ENCODE measurements at regions not wholly inside any gene's neighbourhood (a gene's known extent, or its start where the extent isn't known, plus 50 kb on each side); places are given as distances from the start of the nearest gene placed in this dataset.
A peak's percentile ranks its signal among the peaks of the same experiment; 100 is the strongest.

DNA sequence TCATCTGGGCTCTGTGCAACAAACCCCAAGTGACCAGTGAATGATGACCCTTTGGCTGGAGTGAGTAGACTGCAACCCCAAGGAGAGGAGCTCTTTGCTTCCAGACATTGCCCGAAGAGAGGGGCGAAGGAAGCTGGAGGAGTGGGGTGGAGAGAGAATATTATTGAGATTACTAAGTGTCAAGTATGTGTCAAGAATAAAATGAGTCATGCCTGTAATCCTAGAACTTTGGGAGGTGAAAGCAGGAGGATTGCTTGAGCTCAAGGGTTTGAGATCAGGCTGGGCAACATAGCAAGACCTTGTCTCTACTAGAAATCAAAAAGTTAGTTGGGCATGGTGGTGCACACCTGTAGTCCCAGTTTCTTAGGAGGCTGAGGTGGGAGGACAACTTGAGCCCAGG is 142.0 kb upstream of the CCL2 start:
- no peak for DNase-seq

DNA sequence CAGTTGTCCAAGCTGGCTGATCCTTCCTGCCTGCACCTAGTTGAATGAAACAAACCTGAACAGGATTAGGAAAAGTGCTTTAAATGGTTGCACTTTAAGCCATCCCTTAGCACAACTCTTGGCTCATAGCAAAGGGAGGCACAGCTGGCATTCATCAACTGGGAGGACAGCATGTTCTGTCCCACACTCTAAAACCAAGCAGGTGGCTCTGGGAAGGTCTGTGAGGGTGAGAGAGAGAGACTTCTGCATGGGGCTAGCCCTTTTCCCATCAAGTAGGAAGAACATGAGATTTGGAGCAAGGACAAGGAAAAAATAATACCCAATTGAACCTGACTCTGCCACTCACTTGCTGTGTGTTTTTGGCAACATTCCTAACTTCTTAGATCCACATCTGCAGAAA is 140.9 kb upstream of the CCL2 start:
- no peak for DNase-seq

DNA sequence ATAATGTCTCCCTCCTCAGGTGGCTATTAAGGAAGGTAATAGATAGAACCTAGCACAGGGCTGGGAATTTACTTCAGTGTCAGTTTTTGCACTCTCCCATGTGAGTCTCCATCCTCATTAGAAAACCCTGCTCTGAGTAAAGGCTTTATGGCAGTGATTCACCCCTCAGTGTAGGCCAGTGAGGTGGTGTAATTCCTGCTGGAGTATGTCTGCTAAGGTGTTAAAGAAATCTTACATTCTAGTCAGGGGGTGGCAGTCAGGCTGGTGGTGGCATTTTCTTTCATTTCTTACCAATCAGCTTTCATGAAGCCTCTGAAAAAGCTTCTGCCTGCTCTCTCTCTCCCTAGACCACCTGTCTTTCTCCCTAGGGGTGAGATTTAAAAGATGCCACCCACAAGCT is 138.8 kb upstream of the CCL2 start:
- no peak for DNase-seq

DNA sequence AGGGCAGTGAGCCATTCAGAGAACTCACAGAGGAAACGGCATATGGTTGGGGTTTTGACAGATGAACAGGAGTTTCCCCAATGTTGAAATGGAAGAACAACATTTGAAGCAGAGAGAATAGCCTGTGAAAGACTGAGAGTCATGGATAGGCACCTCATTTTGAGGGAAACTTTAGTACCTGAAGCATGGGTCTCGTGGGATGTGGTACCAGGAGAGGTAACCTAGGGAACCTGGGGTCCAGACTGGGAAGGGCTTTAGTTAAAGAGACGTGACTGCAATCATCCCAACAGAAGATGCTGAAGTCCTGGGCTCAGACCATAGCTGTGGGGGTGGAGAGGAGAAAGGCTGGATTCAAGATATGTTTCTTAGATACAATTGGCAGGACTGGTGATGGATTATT is 137.8 kb upstream of the CCL2 start:
- no peak for DNase-seq

DNA sequence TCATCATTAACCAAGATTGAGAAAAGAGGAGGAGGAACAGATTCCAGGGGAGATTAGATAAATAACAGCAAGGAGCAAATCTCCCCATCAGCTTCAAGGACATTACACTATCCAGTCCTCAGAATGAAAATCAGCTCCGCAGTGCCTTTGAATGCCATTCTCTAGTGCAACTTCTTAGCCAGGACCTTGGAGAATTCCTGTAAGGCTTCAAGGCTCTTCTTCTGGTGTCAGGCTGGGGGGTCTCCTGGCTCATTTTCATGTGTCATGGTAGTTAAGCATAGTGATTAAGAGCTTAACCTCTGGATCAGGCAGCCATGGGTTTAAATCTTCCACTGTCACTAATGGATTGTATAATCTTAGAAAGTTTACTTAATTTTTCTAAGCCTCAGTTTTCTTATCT is 137.3 kb upstream of the CCL2 start:
- DNase-seq: no peak

DNA sequence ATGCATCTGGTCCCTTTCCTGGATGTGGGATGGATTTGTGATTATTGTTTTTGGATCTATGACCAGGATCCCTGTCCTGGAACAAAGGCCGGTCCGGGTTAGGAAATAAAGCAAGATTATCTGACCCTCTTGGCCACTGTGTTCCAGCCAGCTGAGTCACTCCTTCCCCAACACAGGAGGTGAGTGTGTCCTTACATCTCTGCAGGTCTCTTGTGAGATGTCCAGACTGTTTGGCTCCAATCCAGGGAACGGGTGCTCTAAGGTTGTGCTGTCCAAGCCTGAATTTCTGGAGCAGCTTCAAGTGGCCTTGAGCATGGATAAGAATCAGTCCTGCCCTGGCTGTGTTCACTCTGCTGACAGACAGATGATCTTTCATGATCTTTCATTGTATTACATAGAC is 136.5 kb upstream of the CCL2 start:
- DNase-seq: no peak

DNA sequence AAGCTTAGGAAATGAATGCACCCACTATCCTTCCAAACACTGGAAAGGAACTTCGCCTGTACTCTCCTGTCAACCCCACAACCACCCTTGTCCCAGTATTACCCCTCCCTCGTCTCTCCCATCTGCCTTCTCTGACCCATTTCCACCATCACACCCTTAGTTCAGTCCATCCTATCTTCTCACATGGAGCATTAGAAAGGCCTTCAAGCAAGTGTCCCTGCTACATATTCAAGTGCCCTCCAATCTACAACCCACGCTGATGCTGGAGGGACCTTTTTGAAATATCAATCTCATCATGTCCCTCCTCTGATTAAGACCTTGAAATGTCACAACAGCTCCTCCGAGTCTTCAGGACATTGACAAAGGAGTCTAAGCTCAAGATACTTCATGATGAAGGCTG is 133.8 kb upstream of the CCL2 start:
- no peak for DNase-seq

DNA sequence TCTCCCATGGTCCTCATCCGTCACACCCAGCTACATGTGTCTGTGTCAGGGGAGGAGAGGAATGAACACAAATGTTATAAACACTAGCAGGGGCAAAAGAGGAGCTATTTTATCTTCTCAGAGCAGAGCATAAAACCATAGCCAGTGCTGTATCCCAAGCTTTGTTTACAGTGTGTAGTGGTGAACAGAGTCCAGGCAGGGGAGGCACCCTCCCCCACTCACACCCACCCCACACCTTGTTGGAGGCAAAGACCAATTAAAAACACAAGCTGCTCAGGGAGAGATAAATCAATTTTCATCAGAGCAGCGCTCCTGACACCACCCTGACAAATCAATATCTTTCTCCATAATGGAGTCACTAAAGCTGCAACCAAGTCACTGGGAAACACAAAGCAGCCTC is 132.6 kb upstream of the CCL2 start:
- DNase-seq: no peak

DNA sequence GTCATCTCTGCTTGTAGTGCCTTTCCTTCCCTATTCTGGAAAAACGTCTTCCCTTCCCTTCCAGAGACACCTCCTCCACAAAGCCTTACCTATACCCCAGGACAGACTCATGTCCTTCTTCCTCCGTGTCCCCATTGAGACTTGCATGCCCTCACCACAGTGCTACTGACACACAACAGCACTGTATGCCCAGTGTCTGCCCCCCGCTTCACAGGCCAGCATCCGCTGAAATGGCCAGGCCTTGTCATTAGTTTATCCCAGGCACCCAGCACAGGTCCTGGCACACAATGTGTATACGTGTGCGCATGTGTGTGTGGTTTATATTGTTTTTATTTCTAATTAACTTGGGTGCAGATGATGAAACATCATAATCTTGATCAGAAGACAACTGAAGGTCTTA is 130.1 kb upstream of the CCL2 start:
- DNase-seq: no peak

DNA sequence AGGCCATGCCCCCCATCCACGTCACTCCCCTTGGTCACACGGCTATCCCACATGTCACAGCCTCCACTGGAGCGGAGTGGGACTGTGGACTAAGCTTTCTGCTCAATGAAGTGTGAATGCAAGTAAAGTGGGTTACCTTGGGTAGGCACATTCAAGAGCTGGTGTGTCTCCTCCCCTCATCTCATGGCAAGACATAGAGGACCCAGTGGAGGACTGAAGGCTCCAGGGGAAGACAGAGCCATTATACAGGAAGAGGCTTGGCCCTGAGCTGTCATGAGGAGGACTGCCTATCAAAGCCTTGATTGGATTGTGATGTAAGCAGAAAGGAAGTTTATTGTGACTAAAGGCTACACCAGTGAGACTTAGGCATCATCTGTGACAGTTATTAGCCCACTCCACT is 129.2 kb upstream of the CCL2 start:
- DNase-seq: no peak

DNA sequence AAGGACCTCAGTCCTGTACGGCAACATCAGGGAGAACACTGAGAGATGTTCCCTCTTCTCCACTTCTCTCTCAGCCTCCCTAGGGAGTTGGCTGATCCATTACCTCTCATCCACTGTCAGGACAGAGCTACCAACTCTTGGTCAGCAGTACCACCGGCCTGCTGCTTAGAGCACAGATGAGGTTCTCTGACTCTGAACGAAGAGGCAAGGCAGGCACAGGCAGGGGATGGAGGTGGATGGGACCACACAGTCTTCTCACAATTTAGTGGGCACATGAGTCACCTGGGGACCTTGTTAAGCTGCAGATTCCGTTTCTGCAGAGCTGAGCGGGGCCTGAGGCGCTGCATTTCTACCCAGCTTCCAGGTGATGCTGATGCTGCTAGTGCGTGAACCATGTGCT is 128.6 kb upstream of the CCL2 start:
- no peak for DNase-seq

DNA sequence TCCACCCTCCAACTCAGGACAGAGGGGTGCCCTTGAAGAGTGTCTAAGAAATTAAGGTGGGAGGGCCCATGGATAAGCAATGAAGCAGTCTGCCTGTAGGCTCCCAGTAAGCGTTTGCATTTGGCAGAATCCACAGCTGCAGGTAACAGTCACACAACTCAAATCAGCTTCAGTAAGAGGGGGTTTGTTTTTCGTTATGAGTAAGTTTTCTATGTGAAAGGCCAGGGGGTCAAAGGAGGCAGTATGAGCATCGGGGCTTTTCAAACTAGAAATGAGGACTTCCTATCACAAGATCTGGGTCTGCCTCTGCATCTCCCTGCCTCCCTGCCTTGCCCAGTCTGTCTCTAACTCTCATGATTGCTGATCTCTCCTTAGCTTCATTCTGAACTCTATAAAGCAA is 128.1 kb upstream of the CCL2 start:
- DNase-seq: no peak

DNA sequence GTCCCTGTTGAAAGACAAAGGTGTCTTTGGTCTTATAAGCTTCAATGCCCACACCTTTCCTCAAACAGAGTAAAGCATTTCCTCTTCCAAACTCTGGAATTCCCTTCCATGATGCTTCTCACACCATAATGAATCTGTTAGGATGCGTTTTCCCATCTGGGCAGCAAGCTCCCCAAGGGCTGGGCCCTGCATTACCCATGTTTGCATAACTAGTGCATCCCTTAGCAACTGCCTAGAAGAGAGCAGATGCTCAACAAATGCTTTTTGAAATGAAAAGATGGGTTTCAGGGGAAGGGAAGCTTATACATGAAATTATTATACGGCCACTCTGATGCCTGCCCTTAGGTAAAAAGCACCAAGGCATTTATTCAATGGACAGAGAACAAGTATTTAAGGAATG is 124.5 kb upstream of the CCL2 start:
- no peak for DNase-seq

DNA sequence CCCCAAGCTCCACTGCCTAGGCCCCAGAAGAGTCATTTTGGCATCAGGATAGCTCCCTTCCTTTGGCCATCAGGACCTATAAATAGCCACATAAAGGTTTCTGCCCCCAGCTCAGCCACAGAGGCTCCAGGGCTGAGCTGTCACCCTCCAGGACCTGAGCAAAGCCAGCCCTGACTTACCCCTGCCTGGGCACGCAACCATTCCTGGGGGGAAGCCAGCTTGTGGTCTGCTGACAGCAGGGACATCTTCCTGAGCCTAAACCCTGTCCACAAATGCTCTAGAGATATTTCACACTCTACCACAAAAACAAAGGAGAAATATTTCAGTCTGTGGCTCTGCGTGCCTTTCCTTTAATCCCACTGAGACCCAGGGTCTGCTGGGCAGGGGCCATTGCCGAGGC is 123.7 kb upstream of the CCL2 start:
- no peak for DNase-seq

DNA sequence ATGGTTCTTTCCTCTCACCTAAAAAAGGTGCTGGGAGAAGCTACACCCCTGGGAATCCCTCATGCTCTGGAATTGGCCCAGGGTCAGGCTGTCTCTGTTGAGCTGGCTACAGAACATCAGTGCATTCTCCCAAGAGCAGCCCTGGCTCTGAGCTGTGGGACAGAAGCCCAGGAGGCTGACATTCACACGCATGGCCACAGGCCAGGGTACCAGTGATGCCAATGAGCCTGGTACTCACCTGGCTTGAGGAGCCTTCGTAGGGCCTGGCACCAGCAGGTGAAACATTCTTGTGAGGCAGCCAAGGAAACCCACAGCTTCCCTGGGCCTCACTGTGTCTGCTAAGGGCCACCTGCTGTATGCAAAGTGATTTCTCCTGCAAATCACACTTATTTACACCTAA is 121.7 kb upstream of the CCL2 start:
- no peak for DNase-seq

DNA sequence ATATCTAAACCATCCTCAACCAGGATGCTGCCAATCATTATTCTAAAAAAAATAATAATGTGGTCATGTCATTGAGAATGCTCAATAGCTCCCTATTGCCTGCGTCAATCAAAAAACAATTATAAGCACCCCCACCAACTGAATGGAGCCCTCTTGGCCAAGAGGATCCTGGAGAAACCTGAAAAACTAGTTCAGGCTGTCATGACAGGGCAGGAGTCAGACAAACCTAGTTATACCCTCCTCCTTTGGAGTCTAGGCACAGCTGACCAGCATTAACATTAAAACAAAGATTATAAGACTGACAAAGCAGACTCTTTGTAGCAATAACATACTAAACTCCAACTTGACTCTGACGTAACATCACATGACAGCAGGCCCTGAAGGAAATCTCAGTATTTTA is 119.2 kb upstream of the CCL2 start:
- DNase-seq: no peak

DNA sequence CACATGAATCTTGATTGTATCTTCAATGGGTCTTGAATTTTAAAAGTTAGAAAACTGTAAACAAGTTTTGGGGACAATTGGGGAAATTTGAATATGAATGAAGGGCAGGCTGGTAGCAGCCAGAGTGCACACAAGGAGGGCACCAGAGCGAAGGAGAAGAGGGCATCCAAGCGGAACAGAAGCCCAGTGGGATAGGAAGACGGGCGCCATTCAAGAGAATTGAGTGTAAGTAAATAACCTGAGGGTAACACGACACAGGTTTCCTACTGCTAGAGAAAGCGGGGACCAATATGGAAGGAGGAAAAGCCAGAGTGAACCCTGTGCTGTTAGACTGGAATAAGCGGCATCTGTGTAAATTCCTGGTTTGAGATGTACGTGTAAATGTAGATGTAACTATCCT is 115.1 kb upstream of the CCL2 start:
- no peak for DNase-seq

DNA sequence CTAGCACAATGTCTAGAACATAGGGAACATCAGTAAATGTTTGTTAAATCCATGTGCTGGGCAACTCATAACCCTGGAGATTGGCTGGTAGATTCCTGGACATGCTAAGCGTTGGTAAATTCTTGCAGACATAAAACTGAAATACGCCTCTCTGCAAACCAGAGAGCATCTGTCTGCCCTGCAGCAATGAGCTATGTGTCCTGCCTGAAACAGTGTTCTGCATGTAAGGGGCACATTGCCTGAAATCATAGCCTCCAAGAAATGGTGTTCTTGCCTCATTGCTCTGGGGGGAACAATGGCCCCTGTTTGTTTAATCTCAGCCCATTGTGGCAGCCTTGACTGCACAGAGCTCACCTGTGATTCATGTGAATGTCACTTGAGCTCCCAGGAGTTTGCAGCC is 113.5 kb upstream of the CCL2 start:
- DNase-seq: no peak

DNA sequence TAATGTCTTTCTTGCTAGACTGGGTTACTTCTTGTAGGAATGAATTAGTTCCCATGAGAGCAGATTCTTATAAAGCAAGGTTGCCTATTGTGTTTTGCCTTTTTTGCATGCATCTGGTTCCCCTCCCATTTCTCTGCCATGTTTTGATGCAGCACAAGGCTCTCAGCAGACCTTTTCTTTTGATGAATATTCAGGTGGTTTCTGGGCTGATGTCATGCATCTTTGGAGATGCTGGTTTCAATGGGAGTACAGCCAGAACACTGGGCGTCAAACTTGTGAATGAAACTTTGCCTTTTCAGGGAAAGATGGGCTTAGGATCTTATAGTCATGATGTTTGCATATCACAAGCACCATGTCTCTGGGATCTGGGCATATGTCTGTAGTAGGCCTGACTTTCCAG is 111.7 kb upstream of the CCL2 start:
- no peak for DNase-seq

DNA sequence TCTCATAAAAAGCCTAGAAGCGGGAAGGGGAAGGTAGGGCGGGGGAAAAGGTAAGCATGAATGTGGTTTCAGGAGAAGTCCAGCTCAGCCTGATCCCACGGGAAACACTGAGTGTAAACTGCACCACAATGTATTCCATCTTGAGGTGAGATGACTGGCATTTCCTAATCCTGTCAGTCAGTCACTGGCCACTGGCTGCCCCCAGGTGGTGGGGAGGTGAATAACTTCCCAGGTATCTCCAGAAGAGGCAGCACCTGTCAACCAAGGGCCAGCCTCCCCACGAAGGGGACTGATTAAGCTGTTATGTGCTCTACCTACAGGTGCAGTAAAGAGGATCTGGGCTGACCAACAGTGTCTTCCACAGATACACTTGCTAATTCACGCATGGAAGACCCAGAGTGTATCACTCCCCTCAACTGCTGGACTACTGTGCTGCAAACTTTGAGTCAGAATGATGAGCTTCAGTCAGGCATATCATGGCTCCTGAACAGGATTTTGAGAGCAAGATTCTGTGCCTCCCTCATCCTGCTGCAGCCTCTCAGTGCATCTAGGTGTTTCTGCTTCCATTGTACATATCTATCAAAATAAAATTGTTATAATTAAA is 108.5 kb upstream of the CCL2 start:
- peak; percentile 26 for DNase-seq

DNA sequence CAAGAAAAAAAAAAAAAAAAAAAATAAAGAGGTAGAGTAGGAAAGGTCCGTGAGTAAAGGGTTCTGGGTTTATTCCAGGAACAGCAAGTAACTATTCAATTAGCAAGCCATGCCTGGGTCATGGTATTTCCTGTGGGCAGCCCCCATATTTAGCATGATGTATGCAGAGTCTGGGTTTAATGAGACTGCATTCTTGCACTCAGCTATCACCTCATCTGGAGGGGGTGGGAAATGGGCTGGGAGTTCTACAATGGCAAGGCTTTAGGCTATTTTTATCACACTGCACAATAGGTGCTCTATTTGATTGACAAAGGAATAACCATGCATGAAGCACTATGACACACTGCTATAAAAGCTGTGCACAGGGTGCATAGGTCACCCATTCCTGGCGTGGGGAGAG is 104.0 kb upstream of the CCL2 start:
- no peak for DNase-seq

DNA sequence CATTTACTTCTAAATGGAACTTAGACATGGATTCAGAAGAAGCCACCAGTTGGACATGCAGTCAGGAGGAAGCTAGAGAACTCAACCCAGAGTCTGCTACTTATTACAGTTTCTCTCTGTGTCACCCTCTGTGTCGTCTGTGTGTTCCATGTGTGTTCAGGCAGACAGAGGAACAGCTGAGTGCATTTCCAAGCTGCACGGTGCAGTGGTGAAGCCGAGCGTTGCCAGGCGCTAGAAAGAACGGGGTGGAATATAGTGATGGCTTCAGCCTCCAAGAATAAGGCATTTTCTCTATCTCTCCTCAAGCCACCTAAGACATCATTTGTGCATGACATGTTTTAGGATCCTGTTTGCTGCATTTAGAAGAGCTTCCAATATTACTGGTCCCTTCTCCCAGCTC is 101.1 kb upstream of the CCL2 start:
- no peak for DNase-seq

DNA sequence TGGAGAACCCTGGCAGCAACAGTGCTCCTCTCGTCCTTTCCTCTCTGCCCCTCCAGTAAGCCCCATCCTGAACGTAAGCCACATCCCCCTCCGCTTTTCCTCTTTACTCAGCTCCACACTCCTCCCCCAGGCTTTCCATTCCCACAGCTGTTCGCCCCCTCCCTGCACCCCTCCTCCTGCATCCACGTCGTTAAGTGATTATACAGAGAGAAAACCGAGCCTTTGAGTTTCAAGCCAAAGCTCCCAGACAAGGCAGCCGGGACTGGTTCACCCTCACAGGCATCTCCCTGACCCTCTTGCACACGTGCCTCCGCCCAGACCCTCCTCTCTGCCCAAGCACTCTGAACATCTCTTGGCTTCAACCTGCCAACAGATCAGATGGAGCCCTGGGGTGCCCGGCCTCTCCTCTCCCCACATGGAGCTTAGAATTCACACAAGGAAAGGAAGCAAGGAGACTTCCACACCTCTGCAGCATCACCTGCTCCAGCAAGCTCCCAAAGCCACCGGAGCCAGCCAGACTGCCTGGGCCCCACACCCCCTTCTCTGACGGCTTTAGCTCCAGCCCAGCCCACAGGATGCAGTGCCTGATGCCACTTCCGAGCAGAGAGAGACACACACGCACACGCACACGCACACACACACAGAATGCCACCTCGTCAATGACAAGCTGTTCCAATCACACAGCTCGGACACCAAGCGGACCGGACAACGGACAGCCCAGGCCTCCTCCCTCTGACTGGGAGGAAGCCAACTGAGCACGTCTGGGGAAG is 99.9 kb upstream of the CCL2 start:
- no peak for DNase-seq

DNA sequence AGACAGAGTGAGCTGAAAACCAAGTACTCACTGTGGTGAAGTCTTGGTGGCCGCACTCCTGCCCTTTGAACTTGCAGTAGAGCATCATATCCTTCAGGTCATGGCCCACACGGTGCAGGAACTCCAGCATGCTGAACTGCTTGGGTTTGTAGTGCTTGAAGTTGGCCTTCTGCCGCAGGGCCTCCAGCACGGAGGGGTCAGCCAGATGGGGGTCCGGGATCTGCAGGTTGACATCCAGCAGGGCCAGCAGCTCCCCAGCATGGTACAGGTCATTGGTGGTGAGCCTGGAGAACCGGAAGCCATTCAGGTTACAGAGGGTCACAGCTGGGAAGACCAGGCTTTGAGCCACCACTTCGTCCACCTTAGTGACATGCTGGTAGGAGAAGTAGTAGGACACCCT is 99.1 kb upstream of the CCL2 start:
- no peak for DNase-seq

DNA sequence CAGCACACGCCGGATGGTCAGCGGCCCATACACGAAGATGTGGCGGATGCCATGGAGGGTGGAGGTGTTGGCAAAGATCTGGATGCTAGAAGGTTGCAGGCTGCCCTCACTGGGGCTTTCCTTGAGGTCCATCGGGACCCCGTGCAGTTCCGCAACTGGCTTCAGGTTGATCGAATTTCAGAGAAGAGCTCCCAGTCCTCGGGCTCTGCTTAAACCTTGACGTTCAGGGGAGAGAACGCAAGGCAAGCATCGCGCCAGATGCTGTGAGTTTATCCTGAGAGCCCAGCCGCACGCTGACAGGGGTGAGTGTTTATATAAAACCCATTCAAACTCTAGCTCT is 98.7 kb upstream of the CCL2 start:
- DNase-seq: no peak
